HG03159 (cell line): ENCODE measurements at regions not wholly inside any gene's neighbourhood (a gene's known extent, or its start where the extent isn't known, plus 50 kb on each side); places are given as distances from the start of the nearest gene placed in this dataset.

ENCODE experiments used
- ATAC-seq: cut with Tn5 transposase; IDR thresholded peaks from one replicate; pipeline ENCODE4 v1.9.1; 2021; ENCODE audit warnings: mild to moderate bottlenecking, moderate library complexity; ENCODE audit not compliant: unreplicated experiment

- ATAC-seq: no peak
Observed at GRCh38 chr6:101202867-101203374, 190.6 kb upstream of the GRIK2 start.

GRCh38 chr6:101203664-101204063 is 189.8 kb upstream of the GRIK2 start:
- ATAC-seq: no peak

DNA sequence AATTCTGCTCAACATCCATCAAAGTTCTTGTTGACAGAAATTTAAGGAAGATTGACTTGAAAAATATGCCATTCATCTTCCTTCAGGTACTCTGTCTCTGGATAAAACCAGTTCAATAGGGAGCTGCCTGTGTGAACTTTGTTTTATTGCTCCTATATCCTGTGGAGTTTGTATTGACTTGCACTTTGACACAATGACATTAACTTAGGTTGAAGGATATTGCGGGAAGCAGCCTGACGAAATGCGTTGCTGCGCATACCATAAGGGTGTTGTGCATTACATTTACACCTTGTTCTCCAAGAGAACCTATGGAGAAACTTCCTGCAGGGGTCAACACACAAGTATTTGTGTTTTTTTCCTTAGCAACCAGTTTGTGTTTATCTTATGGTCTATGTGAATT is 185.4 kb upstream of the GRIK2 start:
- no peak for ATAC-seq

GRCh38 chr6:101212640-101213039 is 180.9 kb upstream of the GRIK2 start:
- no peak for ATAC-seq

DNA sequence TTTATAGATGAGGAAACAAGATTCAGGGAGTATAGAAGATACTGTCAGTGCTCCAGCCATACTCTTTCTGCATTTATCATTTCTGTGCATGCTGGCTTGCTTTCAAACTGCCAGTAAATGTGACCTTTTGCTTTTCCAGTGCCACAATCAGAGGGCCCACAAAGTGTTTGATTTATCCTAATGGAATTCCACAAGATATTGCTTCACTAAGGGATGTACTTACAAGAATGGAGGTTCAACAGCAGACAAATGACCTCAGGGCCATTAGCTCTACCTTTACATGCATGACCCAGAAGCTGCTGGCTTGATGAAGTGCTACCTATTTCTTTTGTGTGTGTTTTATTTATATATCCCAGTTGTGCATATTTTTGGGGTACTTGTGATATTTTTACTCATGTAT is 171.5 kb upstream of the GRIK2 start:
- ATAC-seq: no peak

- no peak for ATAC-seq
Observed at GRCh38 chr6:101224751-101225150, 168.8 kb upstream of the GRIK2 start.

DNA sequence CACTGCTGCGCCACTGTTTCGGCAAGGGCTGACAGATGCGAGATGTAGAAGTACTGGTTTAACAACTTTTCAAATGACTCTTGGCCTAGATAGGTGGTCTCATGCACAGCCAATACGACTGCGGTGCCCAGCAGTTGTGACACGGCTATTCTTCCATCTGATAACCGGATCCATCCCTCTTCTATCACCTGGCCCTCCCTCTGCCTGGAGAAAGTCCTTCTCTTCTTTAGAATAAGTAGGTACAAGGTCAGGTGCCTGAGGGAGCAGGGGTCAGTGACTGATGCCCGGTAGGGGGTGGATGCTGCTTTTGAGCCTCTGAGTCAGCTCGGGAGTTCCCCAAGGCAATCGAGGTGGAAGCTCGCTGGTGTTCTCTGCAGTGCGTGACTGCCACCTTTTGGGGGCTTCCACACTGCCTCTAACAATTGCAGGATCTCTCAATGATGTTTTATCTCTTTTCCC is 166.8 kb upstream of the GRIK2 start:
- no peak for ATAC-seq

GRCh38 chr6:101230866-101231265 is 162.6 kb upstream of the GRIK2 start:
- ATAC-seq: no peak

GRCh38 chr6:101231606-101232235 is 161.8 kb upstream of the GRIK2 start:
- ATAC-seq: no peak

DNA sequence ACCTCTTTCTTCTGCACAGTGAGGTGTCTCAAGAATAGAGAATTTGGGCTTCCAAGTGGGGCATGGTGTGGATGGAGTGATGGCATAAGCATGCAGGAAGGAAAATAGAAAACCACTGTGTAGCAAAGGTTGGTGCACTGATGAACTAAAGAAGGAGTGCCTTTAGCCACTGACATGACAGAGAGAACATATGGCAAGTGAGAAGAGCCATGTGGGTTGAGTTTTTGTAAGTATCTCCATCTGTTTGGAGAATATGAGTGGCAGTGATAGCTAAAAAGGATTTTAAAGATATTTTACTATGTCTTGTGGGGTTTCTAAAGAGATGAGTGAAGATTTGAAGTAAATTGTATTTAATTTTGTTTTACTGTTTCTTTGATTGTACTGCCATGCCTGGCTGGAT is 160.5 kb upstream of the GRIK2 start:
- ATAC-seq: no peak

DNA sequence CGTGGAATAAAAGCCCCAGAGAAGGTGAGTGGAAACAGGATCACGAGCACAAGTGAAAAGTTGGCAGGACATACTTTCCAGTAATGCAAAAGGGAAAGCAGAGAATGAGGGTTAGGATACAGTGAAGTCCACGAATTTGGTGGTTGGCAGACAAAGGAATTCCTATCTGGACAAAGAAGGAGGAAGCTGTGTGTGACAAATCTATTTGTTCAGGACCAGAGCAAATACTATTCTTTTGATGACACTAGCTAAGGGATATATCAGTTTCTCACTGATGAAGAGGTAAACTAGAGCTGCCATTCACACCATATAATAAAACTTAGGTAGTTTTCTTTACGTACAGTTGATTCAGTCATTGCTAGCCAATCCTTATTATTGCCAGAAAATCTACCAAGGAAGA is 156.8 kb upstream of the GRIK2 start:
- ATAC-seq: no peak

- ATAC-seq: no peak
Observed at GRCh38 chr6:101241442-101241841, 152.1 kb upstream of the GRIK2 start.

DNA sequence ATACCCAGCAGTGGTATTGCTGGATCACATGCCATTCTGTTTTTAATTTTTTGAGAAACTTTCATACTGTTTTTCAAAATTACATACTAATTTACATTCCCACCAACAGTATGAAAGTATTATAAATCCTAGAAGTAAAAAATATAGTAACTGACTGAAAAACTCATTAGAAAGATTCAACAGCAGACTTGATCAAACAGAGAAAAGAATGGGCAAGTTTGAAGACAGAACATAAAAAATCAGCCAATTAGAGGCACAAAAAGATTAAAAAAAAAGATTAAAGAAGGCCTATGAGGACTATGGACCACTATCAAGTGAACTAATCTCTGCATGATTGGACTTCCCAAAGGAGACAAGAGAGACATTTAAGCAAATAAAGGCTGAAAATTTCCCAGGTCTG is 144.0 kb upstream of the GRIK2 start:
- ATAC-seq: no peak

- ATAC-seq: no peak
Observed at GRCh38 chr6:101257163-101257562, 136.3 kb upstream of the GRIK2 start.

GRCh38 chr6:101259505-101259904 is 134.0 kb upstream of the GRIK2 start:
- ATAC-seq: no peak

DNA sequence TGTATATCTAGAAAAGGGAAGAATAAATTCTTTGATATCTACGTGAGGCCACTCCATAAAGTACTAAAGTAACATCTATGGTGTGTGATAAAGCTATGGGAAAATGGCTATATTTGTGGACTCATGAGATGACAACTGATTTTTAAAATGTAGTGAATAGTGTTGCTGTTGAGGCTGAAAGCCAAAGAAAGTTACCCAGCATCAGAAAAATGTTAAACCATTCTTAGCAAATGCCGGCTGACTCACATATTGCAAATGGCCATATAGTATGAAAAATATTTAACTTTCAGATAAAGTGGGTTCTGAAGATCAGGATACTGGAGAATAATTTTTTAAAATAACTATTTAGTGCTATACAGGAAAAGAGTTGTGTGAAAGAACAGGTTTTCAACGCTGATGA is 129.9 kb upstream of the GRIK2 start:
- ATAC-seq: no peak

GRCh38 chr6:101266063-101266462 is 127.4 kb upstream of the GRIK2 start:
- ATAC-seq: no peak

DNA sequence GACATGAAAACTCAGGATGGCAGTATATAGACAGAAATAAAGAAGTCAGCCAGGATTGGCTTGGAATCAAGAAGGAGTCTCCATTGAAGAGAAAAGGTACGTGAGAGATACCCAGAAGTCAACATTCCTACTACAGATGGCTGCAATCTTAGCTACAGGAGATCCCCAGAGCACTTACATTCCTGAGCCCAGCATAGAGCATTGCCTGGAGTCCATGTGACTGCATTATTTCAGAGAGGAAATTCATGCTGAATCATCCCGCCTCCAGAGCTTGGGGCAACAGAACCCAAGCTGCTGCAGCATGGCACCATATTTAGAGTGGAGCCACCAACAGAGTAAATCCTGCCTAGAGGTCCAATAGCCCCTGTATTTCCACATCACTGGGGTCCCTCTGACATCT is 125.0 kb upstream of the GRIK2 start:
- ATAC-seq: no peak

DNA sequence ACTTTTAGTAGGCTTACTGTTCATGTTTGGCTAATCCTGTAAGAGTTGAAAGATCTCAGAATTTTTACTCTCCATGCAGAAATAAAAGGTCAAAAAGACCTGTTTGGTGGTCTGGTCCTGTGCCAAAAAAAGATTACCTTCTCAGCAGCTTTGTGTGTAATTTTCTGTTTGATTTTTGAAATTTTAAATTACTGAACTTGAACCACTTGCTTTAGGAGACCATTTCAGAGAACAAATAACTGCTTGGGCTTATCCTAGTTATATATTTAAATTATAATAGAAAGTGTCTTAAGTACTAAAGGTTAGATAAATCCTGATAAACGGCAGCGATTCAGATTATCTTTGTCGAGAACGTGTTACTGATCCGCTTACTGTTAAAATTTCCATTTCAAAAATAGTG is 118.3 kb upstream of the GRIK2 start:
- no peak for ATAC-seq

DNA sequence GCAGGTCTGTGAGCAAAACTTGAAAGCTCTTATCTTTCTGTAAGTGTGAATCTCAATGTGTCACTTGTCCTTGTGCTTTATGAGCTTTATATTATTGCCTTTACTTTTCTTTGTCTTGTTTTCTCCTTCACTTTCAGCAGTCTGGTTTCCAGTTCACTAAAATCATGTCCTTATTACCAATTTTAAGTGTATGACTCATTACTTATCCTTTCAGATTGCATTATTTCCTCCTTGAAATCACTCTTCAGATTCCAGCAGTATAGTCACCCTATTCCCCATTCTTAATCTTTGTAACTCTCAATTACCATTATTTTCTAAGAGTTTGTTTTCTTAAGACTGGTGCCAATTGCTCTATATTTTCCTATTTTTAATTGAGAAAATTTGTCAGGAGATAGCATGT is 117.4 kb upstream of the GRIK2 start:
- no peak for ATAC-seq

DNA sequence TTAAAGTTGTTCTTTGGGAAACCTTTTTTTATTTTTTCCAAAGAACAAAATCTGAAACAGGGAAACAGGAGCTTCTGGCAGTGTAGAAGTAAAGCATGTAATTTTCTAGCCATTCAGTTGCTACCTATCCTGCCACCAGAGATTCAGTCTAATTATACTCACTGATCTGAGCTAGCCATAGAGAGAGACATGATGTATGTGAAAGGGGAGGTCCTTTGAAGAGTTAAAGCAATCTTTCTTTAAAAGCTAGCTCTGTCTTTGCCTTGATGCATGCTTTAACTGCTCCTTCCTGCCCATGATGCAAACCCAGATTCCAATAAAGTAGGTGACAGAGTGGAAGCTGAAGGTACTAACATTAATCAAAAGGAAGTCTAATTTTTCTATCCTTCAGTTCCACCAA is 114.1 kb upstream of the GRIK2 start:
- ATAC-seq: no peak

DNA sequence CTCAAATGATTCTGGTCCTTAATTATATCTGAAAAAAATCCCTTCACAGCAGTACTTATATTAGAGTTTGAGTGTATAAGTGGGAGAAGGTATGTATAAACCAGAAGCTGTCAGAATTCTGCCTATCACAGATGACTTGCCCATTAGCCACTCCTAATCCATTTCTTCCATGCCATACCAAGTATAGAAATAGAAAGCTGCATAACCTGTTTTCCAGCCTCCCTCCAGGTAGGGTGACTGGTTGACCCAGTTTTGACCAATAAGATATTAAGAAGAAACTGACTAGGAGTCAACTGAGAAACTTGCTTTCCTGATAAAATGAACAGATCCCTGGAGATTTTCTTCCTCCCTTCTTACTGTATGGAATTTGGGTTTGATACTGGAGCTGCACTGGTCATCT is 112.2 kb upstream of the GRIK2 start:
- ATAC-seq: no peak

DNA sequence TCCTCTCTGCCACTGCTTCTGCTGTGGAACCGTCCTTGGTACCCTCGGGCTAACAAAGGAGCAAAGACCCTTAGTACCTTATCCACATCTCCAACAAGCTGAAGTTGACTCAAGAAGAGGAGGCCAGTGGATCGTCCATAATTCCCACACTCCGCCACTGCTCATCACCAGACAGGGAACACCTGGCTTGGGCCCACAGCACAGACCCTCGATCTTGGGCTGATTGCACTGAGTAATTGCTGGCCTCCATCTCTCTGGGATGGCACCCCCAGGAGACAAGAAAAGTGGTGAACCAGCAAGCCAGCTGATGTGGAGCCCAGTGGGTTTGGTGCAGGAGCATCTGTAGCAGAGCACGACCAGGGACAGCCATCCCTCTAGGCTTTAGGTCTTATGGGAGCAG is 109.4 kb upstream of the GRIK2 start:
- ATAC-seq: no peak
